ENCODE measurements at regions not wholly inside any gene's neighbourhood (a gene's known extent, or its start where the extent isn't known, plus 50 kb on each side); places are given as distances from the start of the nearest gene placed in this dataset.

DNA sequence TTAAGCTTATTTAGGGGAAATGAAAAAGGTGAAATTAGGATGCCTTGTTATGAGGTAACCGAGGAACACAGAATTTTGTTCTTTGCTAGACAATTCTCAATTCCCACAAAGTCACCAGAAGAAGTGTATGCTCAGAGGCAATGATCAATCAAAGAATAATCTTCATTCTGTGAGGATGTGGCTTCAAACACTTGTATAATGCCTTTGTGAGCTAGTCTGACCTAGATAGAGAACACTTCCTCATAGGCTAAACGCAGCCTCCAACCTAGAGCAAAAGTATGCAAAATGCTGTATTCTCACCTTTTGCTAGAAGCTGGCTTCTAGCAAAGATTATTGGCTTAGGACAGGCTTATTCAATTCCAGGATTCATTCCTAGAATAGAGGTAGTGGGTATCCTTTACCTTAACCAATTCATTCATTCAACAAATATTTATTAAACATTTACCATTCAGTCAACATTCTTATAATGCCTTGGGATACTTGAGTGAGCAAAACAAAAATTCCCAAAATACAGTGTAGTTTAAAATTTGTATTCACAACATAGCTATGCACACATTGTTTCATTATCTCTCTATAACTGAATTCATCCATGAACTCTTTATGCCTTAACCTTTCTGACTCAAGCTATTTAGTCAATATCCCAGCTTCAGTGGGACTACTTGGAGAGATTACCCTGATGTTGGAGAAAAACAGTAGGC lies 530.2 kb downstream of the PTPRC start:
- H3K23ac ChIP-seq (ENCODE audit: low read length in 2 of 2), result no peak overlapping the region
- no peak overlapping the region for H4K91ac ChIP-seq (ENCODE audit: low read length)
- H3K27me3 ChIP-seq (ENCODE audit: control insufficient read depth in 1 of 2, insufficient read depth in 1 of 2, low read length in 2 of 2), result no peaks in the 10 kb centered on the region
- no peak overlapping the region for H3K4me3 ChIP-seq (ENCODE audit: insufficient read depth in 1 of 2, low read depth in 1 of 2, low read length in 2 of 2)
- H2BK5ac ChIP-seq (ENCODE audit: low read depth, low read length, poor library complexity, severe bottlenecking), result no peak overlapping the region
- H2BK12ac ChIP-seq (ENCODE audit: low read length in 2 of 2), result no peak overlapping the region
- no peak overlapping the region for H2BK120ac ChIP-seq (ENCODE audit: low read depth, low read length)
- DNase-seq, result no peak
- no peak overlapping the region for H3K14ac ChIP-seq (ENCODE audit: low read length in 2 of 2)
- H2BK15ac ChIP-seq (ENCODE audit: low read depth, poor library complexity, severe bottlenecking), result no peak overlapping the region
- peak overlapping the region; percentile 52 for H3K27ac ChIP-seq (ENCODE audit: low read length, poor library complexity, severe bottlenecking)
- H2AK5ac ChIP-seq (ENCODE audit: low read length, severe bottlenecking), result no peak overlapping the region
- H3K4me1 ChIP-seq (ENCODE audit: control insufficient read depth, insufficient read depth, low read depth, low read length), result no peaks in the 10 kb centered on the region
- no peak overlapping the region for H3K4ac ChIP-seq (ENCODE audit: low read depth in 1 of 2, low read length in 2 of 2)
- no CpG with 5 or more reads among the region's 2 CpGs for WGBS
- no peaks in the 10 kb centered on the region for H3K79me1 ChIP-seq (replicated peaks; ENCODE audit: low read length, poor library complexity, severe bottlenecking)
- H4K8ac ChIP-seq (ENCODE audit: low read length), result no peak overlapping the region
- H3K4me2 ChIP-seq (ENCODE audit: low read length, poor library complexity, severe bottlenecking), result no peak overlapping the region
- H3K9ac ChIP-seq (ENCODE audit: low read length), result no peak overlapping the region
- no peak overlapping the region for H2AFZ ChIP-seq (ENCODE audit: low read depth, low read length)
- no peak overlapping the region for H3K18ac ChIP-seq (ENCODE audit: low read depth in 1 of 2, low read length in 2 of 2)
- no peaks in the 10 kb centered on the region for H3K36me3 ChIP-seq (ENCODE audit: control insufficient read depth in 1 of 2, insufficient read depth in 2 of 2, low read depth in 1 of 2, low read length in 2 of 2)
- no peaks in the 10 kb centered on the region for H3K9me3 ChIP-seq (ENCODE audit: control insufficient read depth, low read length)

DNA sequence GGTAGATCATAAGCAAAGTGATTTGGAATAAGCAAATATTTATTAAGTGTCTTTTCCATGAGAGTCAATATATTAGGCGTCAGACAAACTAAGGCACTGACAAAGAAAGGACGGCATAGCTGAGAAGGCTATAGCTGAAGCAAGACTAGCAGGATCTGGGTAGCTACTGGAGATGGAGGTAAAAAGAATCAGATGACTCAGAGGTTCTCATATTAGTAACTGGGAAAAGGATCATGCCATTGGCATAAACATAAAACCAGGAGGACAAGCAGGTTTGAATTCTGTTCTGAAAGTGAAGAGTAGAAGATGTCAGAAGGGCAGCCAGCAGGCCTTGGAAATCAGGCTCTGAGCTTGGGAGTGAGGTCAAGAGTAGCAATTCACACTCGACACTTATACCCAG lies 531.9 kb downstream of the PTPRC start:
- Histone ChIP-seq H4K8ac (ENCODE audit: low read length) (no peak overlapping the region), H2BK5ac (ENCODE audit: low read depth, low read length, poor library complexity, severe bottlenecking) (no peak overlapping the region), H2AFZ (ENCODE audit: low read depth, low read length) (no peak overlapping the region), H3K4me1 (ENCODE audit: control insufficient read depth, insufficient read depth, low read depth, low read length) (peaks cover 2% of the 10 kb centered on the region), H3K4me2 (ENCODE audit: low read length, poor library complexity, severe bottlenecking) (no peak overlapping the region), H3K23ac (ENCODE audit: low read length in 2 of 2) (no peak overlapping the region), H2AK5ac (ENCODE audit: low read length, severe bottlenecking) (peak overlapping the region; percentile 35), H2BK15ac (ENCODE audit: low read depth, poor library complexity, severe bottlenecking) (no peak overlapping the region), H3K9ac (ENCODE audit: low read length) (no peak overlapping the region), H4K91ac (ENCODE audit: low read length) (no peak overlapping the region), H3K27ac (ENCODE audit: low read length, poor library complexity, severe bottlenecking) (no peak overlapping the region), H3K9me3 (ENCODE audit: control insufficient read depth, low read length) (no peaks in the 10 kb centered on the region), H3K14ac (ENCODE audit: low read length in 2 of 2) (no peak overlapping the region), H3K79me1 (replicated peaks; ENCODE audit: low read length, poor library complexity, severe bottlenecking) (no peaks in the 10 kb centered on the region), H3K18ac (ENCODE audit: low read depth in 1 of 2, low read length in 2 of 2) (no peak overlapping the region), H3K4me3 (ENCODE audit: insufficient read depth in 1 of 2, low read depth in 1 of 2, low read length in 2 of 2) (no peak overlapping the region), H2BK12ac (ENCODE audit: low read length in 2 of 2) (no peak overlapping the region), H3K36me3 (ENCODE audit: control insufficient read depth in 1 of 2, insufficient read depth in 2 of 2, low read depth in 1 of 2, low read length in 2 of 2) (no peaks in the 10 kb centered on the region), H3K27me3 (ENCODE audit: control insufficient read depth in 1 of 2, insufficient read depth in 1 of 2, low read length in 2 of 2) (no peaks in the 10 kb centered on the region), H2BK120ac (ENCODE audit: low read depth, low read length) (no peak overlapping the region), H3K4ac (ENCODE audit: low read depth in 1 of 2, low read length in 2 of 2) (no peak overlapping the region)
- over 99% methylated on average over 3 of the region's 3 CpGs for WGBS
- DNase-seq, result no peak

DNA sequence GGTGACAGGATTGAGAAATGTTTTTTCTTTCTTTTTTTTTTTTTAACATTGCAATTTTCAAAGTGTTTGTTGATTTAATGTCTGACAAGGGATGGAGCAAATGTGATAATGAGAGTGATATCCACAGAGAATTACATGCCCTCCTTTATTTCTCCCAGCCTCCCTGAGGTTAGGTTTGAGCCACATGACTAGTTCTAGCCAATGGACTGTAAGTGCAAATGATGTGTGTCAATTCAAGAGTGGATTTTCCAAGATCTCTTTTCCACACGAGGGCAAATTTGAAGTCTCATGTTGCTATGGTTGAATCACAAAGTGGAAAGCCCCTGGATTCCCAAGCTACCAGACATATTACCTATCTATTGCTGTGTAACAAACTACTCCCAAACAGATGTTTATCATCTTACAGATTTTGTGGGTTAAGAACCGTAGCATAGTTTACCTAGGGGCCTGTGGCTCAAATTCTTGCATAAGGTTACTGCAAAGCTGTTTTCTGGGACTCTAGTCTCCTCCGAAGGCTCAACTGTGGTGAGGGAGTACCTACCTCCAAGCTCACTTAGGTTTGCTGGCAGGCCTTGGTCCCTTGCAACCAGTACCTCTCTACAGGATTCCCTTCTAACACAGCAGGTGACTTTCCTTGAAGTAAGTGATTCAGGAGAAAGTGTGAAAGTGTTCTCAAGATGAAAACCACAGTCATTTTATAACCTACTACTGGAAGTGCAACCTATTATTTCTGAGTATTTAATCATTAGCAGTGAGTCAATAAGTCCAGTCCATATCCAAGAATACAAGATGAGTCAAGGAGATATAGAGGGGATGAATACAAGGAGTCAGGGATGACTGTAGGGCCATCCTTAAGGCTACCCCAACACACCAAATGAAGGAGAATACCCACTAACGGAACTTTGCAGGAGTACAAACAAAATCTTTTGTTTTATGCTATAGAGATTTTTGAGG lies 533.6 kb downstream of the PTPRC start:
- Histone ChIP-seq H2BK12ac (ENCODE audit: low read length in 2 of 2) (no peak overlapping the region), H3K18ac (ENCODE audit: low read depth in 1 of 2, low read length in 2 of 2) (no peak overlapping the region), H3K27ac (ENCODE audit: low read length, poor library complexity, severe bottlenecking) (peak overlapping the region; percentile 62), H2BK120ac (ENCODE audit: low read depth, low read length) (no peak overlapping the region), H3K36me3 (ENCODE audit: control insufficient read depth in 1 of 2, insufficient read depth in 2 of 2, low read depth in 1 of 2, low read length in 2 of 2) (no peaks in the 10 kb centered on the region), H3K79me1 (replicated peaks; ENCODE audit: low read length, poor library complexity, severe bottlenecking) (no peaks in the 10 kb centered on the region), H3K9me3 (ENCODE audit: control insufficient read depth, low read length) (no peaks in the 10 kb centered on the region), H2AK5ac (ENCODE audit: low read length, severe bottlenecking) (no peak overlapping the region), H3K27me3 (ENCODE audit: control insufficient read depth in 1 of 2, insufficient read depth in 1 of 2, low read length in 2 of 2) (no peaks in the 10 kb centered on the region), H3K14ac (ENCODE audit: low read length in 2 of 2) (no peak overlapping the region), H3K23ac (ENCODE audit: low read length in 2 of 2) (no peak overlapping the region), H2BK5ac (ENCODE audit: low read depth, low read length, poor library complexity, severe bottlenecking) (no peak overlapping the region), H2AFZ (ENCODE audit: low read depth, low read length) (no peak overlapping the region), H4K91ac (ENCODE audit: low read length) (no peak overlapping the region), H3K4me3 (ENCODE audit: insufficient read depth in 1 of 2, low read depth in 1 of 2, low read length in 2 of 2) (no peak overlapping the region), H4K8ac (ENCODE audit: low read length) (no peak overlapping the region), H2BK15ac (ENCODE audit: low read depth, poor library complexity, severe bottlenecking) (no peak overlapping the region), H3K4me2 (ENCODE audit: low read length, poor library complexity, severe bottlenecking) (no peak overlapping the region), H3K9ac (ENCODE audit: low read length) (no peak overlapping the region), H3K4ac (ENCODE audit: low read depth in 1 of 2, low read length in 2 of 2) (no peak overlapping the region), H3K4me1 (ENCODE audit: control insufficient read depth, insufficient read depth, low read depth, low read length) (peaks cover 2% of the 10 kb centered on the region)
- WGBS, result 73% methylated on average over 2 of the region's 4 CpGs
- peak; percentile 21 for DNase-seq

DNA sequence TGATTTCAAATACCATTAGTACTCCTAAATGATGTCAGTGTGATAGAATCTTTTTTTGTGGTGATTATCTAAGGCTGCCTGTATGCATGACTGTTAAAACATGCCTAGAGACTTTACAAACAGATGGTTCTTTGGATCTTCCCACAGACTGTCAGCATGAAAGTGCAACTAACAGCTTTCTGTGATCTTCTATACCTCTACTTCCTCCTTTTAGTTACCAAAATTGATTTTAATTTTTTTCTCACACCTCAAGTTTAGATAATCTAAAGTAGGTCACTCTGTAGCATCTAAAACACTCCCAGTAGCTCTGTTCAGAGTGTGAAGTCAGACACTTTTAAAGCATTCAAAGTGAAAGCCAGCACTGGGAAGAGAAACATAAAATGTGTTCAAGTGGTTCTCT lies 534.5 kb downstream of the PTPRC start:
- Histone ChIP-seq H3K79me1 (replicated peaks; ENCODE audit: low read length, poor library complexity, severe bottlenecking) (no peaks in the 10 kb centered on the region), H4K91ac (ENCODE audit: low read length) (no peak overlapping the region), H3K23ac (ENCODE audit: low read length in 2 of 2) (no peak overlapping the region), H2BK5ac (ENCODE audit: low read depth, low read length, poor library complexity, severe bottlenecking) (no peak overlapping the region), H3K4me1 (ENCODE audit: control insufficient read depth, insufficient read depth, low read depth, low read length) (peaks cover 2% of the 10 kb centered on the region), H2AFZ (ENCODE audit: low read depth, low read length) (no peak overlapping the region), H3K4me2 (ENCODE audit: low read length, poor library complexity, severe bottlenecking) (no peak overlapping the region), H3K27ac (ENCODE audit: low read length, poor library complexity, severe bottlenecking) (peak overlapping the region; percentile 69), H3K14ac (ENCODE audit: low read length in 2 of 2) (no peak overlapping the region), H3K18ac (ENCODE audit: low read depth in 1 of 2, low read length in 2 of 2) (no peak overlapping the region), H3K4me3 (ENCODE audit: insufficient read depth in 1 of 2, low read depth in 1 of 2, low read length in 2 of 2) (no peak overlapping the region), H3K9ac (ENCODE audit: low read length) (no peak overlapping the region), H3K27me3 (ENCODE audit: control insufficient read depth in 1 of 2, insufficient read depth in 1 of 2, low read length in 2 of 2) (no peaks in the 10 kb centered on the region), H4K8ac (ENCODE audit: low read length) (no peak overlapping the region), H3K36me3 (ENCODE audit: control insufficient read depth in 1 of 2, insufficient read depth in 2 of 2, low read depth in 1 of 2, low read length in 2 of 2) (no peaks in the 10 kb centered on the region), H2BK15ac (ENCODE audit: low read depth, poor library complexity, severe bottlenecking) (no peak overlapping the region), H3K9me3 (ENCODE audit: control insufficient read depth, low read length) (no peaks in the 10 kb centered on the region), H3K4ac (ENCODE audit: low read depth in 1 of 2, low read length in 2 of 2) (no peak overlapping the region), H2BK12ac (ENCODE audit: low read length in 2 of 2) (no peak overlapping the region), H2AK5ac (ENCODE audit: low read length, severe bottlenecking) (no peak overlapping the region), H2BK120ac (ENCODE audit: low read depth, low read length) (no peak overlapping the region)
- peak; percentile 54 for DNase-seq

All from mesenchymal stem cell (in vitro differentiated cells and primary cell).